Lung (tissue), 11 donors: ENCODE measurements at regions not wholly inside any gene's neighbourhood (a gene's known extent, or its start where the extent isn't known, plus 50 kb on each side); places are given as distances from the start of the nearest gene placed in this dataset.
A peak's percentile ranks its signal among the peaks of the same experiment; 100 is the strongest.

ENCODE experiments used
- ATAC-seq: fragments of 200-7000 bp; cut with Tn5 transposase; one replicate; pipeline ENCODE4 v1.9.1; 2020; ENCODE audit warnings: moderate number of reproducible peaks; ENCODE audit not compliant: insufficient read depth, low FRiP score
- DNase-seq, 3 donors: peaks; one replicate each; pipeline ENCODE4 v3.0.0-alpha.2; 2013 to 2017
- H3K27ac ChIP-seq, 2 donors: one replicate each; pipeline ENCODE4 v1.5.1; 2013; ENCODE audit warnings: mild to moderate bottlenecking in 2 of 2, moderate library complexity in 2 of 2, control low read depth in 1 of 2, inconsistent platforms in 1 of 2, low read depth in 1 of 2, low read length in 1 of 2
- H3K27me3 ChIP-seq, 3 donors: one replicate each; pipeline ENCODE4 v1.5.1; 2013; ENCODE audit warnings: low read length in 2 of 3; ENCODE audit not compliant: control insufficient read depth in 3 of 3, insufficient read depth in 3 of 3
- H3K36me3 ChIP-seq, 4 donors: one replicate each; pipeline ENCODE4 v1.5.1; 2013; ENCODE audit warnings: low read length in 4 of 4, mild to moderate bottlenecking in 1 of 4, moderate library complexity in 1 of 4; ENCODE audit not compliant: control insufficient read depth in 4 of 4, insufficient read depth in 4 of 4
- H3K4me1 ChIP-seq, 5 donors: one replicate each; pipeline ENCODE4 v1.5.1; 2013; ENCODE audit warnings: low read length in 5 of 5, mild to moderate bottlenecking in 2 of 5, moderate library complexity in 1 of 5; ENCODE audit not compliant: control insufficient read depth in 5 of 5, insufficient read depth in 5 of 5
- H3K4me3 ChIP-seq: one replicate; pipeline ENCODE4 v1.5.1; 2013; ENCODE audit warnings: mild to moderate bottlenecking, control low read depth, moderate library complexity
- H3K9ac ChIP-seq, 2 donors: one replicate each; pipeline ENCODE4 v1.5.1; 2013; ENCODE audit warnings: low read length in 2 of 2, control low read depth in 1 of 2; ENCODE audit not compliant: insufficient read depth in 1 of 2
- H3K9me3 ChIP-seq, 4 donors: one replicate each; pipeline ENCODE4 v1.5.1; 2013; ENCODE audit warnings: low read length in 3 of 4, mild to moderate bottlenecking in 1 of 4, moderate library complexity in 1 of 4; ENCODE audit not compliant: control insufficient read depth in 4 of 4, insufficient read depth in 3 of 4
- WGBS, 2 donors: extraction: QIAGEN DNeasy Blood & Tissue Kit; methylation state at CpG; one replicate each; pipeline ENCODE4 v1.1.7; 2013; 5-methylcytosine and 5-hydroxymethylcytosine counted together
- TF ChIP-seq, protein P1 (sequence below): IDR thresholded peaks from 2 replicates; pipeline ENCODE4 v1.5.1; 2012; ENCODE audit warnings: mild to moderate bottlenecking; ENCODE audit errors: control extremely low read depth, extremely low read depth
- donor health status: control.
- donor health status: control.
- donor health status: Bipolar disorder and iron deficiency.
- donor health status: healthy.
- donor health status: DM: yes; HTN: yes; CAD: no.

DNA sequence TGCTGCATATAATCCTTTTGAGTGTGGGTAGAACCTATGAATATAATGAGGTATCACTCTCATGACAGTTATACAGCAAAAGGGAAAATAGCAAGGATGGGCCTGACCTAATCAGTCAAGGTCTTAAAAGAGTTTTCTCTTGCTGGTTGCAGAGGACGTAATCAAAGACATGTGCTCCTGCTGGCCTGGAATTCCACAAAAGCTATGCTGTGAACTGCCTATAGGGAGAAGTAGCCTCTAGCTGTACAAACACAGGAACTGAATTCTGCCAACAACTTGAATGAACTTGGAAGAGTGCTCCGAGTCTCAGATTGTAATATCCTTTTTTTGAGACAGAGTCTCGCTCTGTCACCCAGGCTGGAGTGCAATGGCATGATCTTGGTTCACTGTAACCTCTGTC lies 195.6 kb downstream of the PLK2 start:
- no peak overlapping the region for H3K4me3 ChIP-seq

DNA sequence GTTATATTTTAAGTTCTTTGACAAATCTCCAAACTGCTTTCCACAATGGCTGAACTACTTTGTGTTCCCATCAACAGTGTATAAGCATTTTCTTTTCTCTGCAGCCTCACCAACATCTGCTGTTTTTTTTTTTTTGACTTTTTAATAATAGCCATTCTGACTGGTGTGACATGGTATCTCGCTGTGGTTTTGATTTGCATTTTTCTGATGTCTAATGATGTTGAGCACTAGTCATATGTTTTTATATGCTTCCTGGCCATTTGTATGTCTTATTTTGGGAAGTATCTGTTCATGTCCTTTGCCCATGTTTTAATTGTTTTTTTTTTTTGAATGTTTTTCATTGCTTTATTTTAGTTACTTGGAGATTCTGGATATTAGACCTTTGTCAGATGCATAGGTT lies 196.6 kb downstream of the PLK2 start:
- DNase-seq (no peak), ATAC-seq (no peak)
- H3K4me3 ChIP-seq = no peak overlapping the region
- no peaks in the 10 kb centered on the region for H3K27me3 ChIP-seq
- TF ChIP-seq, protein P1, sequence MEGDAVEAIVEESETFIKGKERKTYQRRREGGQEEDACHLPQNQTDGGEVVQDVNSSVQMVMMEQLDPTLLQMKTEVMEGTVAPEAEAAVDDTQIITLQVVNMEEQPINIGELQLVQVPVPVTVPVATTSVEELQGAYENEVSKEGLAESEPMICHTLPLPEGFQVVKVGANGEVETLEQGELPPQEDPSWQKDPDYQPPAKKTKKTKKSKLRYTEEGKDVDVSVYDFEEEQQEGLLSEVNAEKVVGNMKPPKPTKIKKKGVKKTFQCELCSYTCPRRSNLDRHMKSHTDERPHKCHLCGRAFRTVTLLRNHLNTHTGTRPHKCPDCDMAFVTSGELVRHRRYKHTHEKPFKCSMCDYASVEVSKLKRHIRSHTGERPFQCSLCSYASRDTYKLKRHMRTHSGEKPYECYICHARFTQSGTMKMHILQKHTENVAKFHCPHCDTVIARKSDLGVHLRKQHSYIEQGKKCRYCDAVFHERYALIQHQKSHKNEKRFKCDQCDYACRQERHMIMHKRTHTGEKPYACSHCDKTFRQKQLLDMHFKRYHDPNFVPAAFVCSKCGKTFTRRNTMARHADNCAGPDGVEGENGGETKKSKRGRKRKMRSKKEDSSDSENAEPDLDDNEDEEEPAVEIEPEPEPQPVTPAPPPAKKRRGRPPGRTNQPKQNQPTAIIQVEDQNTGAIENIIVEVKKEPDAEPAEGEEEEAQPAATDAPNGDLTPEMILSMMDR = no peak
- no peak overlapping the region for H3K27ac ChIP-seq
- H3K9me3 ChIP-seq = no peaks in the 10 kb centered on the region
- 87 to 100% methylated on average over 1 of the region's 1 CpG for WGBS, 2 donors
- peaks cover 0 to 8% (median 0%) of the 10 kb centered on the region in 5 donors for H3K4me1 ChIP-seq
- no peak overlapping the region for H3K9ac ChIP-seq
- no peaks in the 10 kb centered on the region for H3K36me3 ChIP-seq

More for the DNA sequence above, 195.6 kb downstream of the PLK2 start:
- DNase-seq = peak in 1 of 3 donors; percentile 36
- TF ChIP-seq, protein P1 = no peak
- Histone ChIP-seq H3K27me3 (no peaks in the 10 kb centered on the region), H3K4me1 (peaks cover 0 to 8% (median 0%) of the 10 kb centered on the region in 5 donors), H3K9me3 (no peaks in the 10 kb centered on the region), H3K36me3 (no peaks in the 10 kb centered on the region), H3K27ac (no peak overlapping the region), H3K9ac (no peak overlapping the region)
- no peak for ATAC-seq
- 65 to 84% methylated on average over 3 of the region's 3 CpGs for WGBS, 2 donors

DNA sequence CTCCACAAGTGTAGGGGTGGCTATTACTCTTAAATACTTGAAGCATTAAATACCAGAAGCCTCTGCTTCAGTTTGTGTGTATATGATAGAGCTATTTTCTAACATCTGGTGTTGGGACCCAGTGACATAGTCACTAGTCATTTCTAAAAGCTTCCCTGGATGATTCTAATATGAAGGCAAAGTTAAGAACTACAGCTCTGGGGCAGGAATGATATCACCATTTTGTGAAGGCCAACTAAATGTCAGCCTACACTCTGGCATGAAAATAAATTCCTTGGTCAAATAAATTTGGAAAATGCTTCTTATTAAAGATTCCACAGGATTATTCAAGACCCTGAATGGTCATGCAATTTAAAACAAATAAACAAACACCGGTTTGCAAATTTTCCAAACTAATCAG lies 197.7 kb downstream of the PLK2 start:
- Histone ChIP-seq H3K27me3 (no peaks in the 10 kb centered on the region), H3K9ac (no peak overlapping the region), H3K4me3 (no peak overlapping the region), H3K27ac (no peak overlapping the region), H3K4me1 (peaks cover 0 to 8% (median 0%) of the 10 kb centered on the region in 5 donors), H3K9me3 (no peaks in the 10 kb centered on the region), H3K36me3 (no peaks in the 10 kb centered on the region)
- WGBS, 2 donors = 83 to 88% methylated on average over 1 of the region's 1 CpG
- no peak for DNase-seq
- TF ChIP-seq, protein P1 = no peak
- no peak for ATAC-seq

DNA sequence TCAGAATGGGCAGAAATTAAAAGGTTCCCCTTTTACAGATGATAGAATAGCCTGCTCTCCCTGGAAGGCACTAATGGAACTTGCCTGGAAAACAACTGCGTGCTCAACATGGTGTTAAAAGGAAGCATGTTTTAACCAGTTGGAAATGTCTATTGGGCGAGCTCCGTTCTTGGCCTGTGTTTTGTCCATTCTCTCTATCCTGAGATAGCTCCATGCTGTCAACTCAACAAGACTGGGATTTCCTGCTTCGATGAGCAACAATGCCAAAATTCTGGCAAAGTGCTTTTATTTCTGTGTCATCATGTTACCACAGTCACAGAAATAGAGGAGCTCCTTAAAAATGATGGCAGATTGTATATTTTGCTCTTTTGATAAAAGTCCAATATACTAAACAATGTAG lies 198.3 kb downstream of the PLK2 start:
- Histone ChIP-seq H3K4me3 (no peak overlapping the region), H3K4me1 (peaks cover 0 to 8% (median 0%) of the 10 kb centered on the region in 5 donors), H3K9ac (no peak overlapping the region), H3K36me3 (no peaks in the 10 kb centered on the region), H3K9me3 (no peaks in the 10 kb centered on the region), H3K27ac (no peak overlapping the region), H3K27me3 (no peaks in the 10 kb centered on the region)
- ATAC-seq = no peak
- DNase-seq = peak; percentile 26 to 75 (median 65)
- WGBS, 2 donors = 59 to 87% methylated on average over 4 of the region's 4 CpGs
- TF ChIP-seq, protein P1 = no peak
